Endodermal cell (in vitro differentiated cells): ENCODE measurements at regions not wholly inside any gene's neighbourhood (a gene's known extent, or its start where the extent isn't known, plus 50 kb on each side); places are given as distances from the start of the nearest gene placed in this dataset.

ENCODE experiments used
- DNase-seq: peaks from one replicate; pipeline ENCODE4 v3.0.0-alpha.2; 2017
- H3K27ac ChIP-seq: 2 replicates; pipeline ENCODE4 v1.5.1; 2013; ENCODE audit warnings: mild to moderate bottlenecking, low read depth, low read length, moderate library complexity
- H3K27me3 ChIP-seq: 2 replicates; pipeline ENCODE4 v1.6.1; 2013; ENCODE audit warnings: mild to moderate bottlenecking, low read length, moderate library complexity; ENCODE audit not compliant: insufficient read depth, control insufficient read depth, poor library complexity, severe bottlenecking
- H3K36me3 ChIP-seq: 2 replicates; pipeline ENCODE4 v1.7.0; 2013; ENCODE audit warnings: mild to moderate bottlenecking, low read length, moderate library complexity; ENCODE audit not compliant: control insufficient read depth, insufficient read depth
- H3K4me1 ChIP-seq: one replicate; pipeline ENCODE4 v1.7.0; 2013; ENCODE audit warnings: low read length; ENCODE audit not compliant: control insufficient read depth, insufficient read depth
- H3K4me3 ChIP-seq: 2 replicates; pipeline ENCODE4 v1.5.1; 2013; ENCODE audit warnings: mild to moderate bottlenecking, low read length, moderate library complexity
- H3K9ac ChIP-seq: 2 replicates; pipeline ENCODE4 v1.6.1; 2013; ENCODE audit warnings: mild to moderate bottlenecking, low read length, moderate library complexity; ENCODE audit not compliant: poor library complexity, severe bottlenecking; ENCODE audit errors: extremely low read depth
- H3K9me3 ChIP-seq: 2 replicates; pipeline ENCODE4 v1.6.1; 2013; ENCODE audit warnings: mild to moderate bottlenecking, low read length, moderate library complexity; ENCODE audit not compliant: control insufficient read depth
- H3K27ac Mint-ChIP-seq: 2 replicates; pipeline ENCODE4 v1.8.0; 2020; ENCODE audit warnings: mixed read lengths
- H3K27me3 Mint-ChIP-seq: 2 replicates; pipeline ENCODE4 v1.8.0; 2021; ENCODE audit warnings: mild to moderate bottlenecking, mixed read lengths; ENCODE audit not compliant: insufficient read depth
- H3K36me3 Mint-ChIP-seq: 2 replicates; pipeline ENCODE4 v1.8.0; 2020; ENCODE audit warnings: low read depth, mixed read lengths
- H3K4me1 Mint-ChIP-seq: 2 replicates; pipeline ENCODE4 v1.8.0; 2020; ENCODE audit warnings: mixed read lengths
- H3K4me3 Mint-ChIP-seq: 2 replicates; pipeline ENCODE4 v1.8.0; 2020; ENCODE audit warnings: mild to moderate bottlenecking, moderate library complexity, mixed read lengths
- H3K9me3 Mint-ChIP-seq: 2 replicates; pipeline ENCODE4 v1.8.0; 2020; ENCODE audit warnings: mild to moderate bottlenecking, mixed read lengths
- WGBS, 2 experiments: methylation state at CpG; one replicate each; pipeline versions ENCODE4 v1.1.5 to v1.1.7; 2013; ENCODE audit warnings: missing lambda C conversion rate in 2 of 2, mixed read lengths in 1 of 2; ENCODE audit not compliant: insufficient coverage in 1 of 2, insufficient read length in 1 of 2; 5-methylcytosine and 5-hydroxymethylcytosine counted together
- TF ChIP-seq, protein P1 (sequence below): fragments of 200-600 bp; sonication (generic); conservative IDR thresholded peaks from 2 replicates; pipeline ENCODE4 v1.5.0; 2021; ENCODE audit warnings: antibody characterized with exemption, mild to moderate bottlenecking

DNA sequence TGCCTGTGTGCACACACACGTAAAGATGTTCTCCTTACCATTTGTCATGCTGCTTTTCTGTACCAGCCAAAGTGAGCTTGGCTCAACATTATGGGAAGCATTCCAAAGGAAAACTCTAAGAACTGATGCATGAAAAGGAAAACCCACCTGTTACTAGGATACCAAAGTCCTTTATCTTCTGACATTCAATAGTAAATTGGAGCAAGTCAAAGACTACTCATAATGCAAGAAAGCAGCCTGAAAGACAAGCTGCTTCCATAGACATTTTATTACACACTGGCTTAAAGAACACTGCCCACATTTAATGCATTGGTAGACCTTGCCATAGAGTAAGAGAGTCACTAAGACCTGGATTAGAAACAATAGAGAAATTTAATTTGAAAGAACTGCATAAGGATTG lies 159.0 kb downstream of the LRIG3 start:
- no peak overlapping the region for H3K9ac ChIP-seq
- no peak for DNase-seq
- Mint-ChIP-seq H3K9me3 (no peaks in the 10 kb centered on the region), H3K27ac (no peak overlapping the region), H3K27me3 (peaks cover 3% of the 10 kb centered on the region), H3K4me3 (no peak overlapping the region), H3K4me1 (no peaks in the 10 kb centered on the region), H3K36me3 (no peaks in the 10 kb centered on the region)
- 88 to 92% methylated on average over 1 of the region's 1 CpG for WGBS, 2 experiments
- TF ChIP-seq, protein P1, sequence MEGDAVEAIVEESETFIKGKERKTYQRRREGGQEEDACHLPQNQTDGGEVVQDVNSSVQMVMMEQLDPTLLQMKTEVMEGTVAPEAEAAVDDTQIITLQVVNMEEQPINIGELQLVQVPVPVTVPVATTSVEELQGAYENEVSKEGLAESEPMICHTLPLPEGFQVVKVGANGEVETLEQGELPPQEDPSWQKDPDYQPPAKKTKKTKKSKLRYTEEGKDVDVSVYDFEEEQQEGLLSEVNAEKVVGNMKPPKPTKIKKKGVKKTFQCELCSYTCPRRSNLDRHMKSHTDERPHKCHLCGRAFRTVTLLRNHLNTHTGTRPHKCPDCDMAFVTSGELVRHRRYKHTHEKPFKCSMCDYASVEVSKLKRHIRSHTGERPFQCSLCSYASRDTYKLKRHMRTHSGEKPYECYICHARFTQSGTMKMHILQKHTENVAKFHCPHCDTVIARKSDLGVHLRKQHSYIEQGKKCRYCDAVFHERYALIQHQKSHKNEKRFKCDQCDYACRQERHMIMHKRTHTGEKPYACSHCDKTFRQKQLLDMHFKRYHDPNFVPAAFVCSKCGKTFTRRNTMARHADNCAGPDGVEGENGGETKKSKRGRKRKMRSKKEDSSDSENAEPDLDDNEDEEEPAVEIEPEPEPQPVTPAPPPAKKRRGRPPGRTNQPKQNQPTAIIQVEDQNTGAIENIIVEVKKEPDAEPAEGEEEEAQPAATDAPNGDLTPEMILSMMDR: no peak
- no peaks in the 10 kb centered on the region for H3K36me3 ChIP-seq
- no peaks in the 10 kb centered on the region for H3K4me1 ChIP-seq
- H3K4me3 ChIP-seq: no peak overlapping the region
- no peaks in the 10 kb centered on the region for H3K9me3 ChIP-seq
- no peak overlapping the region for H3K27ac ChIP-seq
- no peaks in the 10 kb centered on the region for H3K27me3 ChIP-seq

DNA sequence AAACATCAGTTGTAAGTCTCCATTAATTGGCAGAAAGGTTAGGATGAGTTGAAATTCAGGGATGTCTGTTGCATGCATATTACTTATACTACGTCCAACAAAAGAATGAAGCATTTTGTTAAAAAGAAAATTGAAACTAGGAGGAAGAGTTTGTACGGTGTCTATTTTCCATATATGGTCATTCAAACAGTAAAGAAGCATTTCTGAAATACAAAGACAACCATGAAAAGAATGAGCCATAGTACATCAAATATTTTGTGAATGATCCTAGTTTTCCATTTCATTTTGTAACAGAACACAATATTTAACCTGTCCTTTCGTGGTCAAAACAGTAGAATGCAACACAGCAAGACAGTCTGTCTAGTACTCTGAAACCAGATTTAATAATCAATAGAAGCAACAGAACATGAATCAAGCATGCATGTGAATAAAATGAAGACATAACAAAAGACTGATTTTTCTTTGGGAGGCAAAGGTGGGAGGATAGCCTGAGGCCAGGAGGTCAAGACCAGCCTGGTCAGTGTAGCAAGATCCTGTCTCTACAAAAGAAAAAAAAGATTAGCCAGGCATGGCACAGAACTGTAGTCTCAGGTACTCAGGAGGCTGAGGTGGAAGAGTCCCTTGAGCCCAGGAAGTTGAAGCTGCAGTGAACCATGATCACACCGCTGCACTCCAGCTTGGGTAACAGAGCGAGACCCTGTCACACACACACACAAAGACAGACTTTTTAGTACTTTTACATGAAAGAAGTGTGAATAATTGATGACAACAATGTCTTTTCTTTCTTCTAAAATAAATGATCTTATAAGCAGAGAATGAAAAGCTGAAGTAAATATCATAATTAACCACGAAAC lies 156.0 kb downstream of the LRIG3 start:
- 70% methylated on average over 4 of the region's 6 CpGs; no CpG with 5 or more reads in 1 of the 2 experiments for WGBS, 2 experiments
- H3K4me1 Mint-ChIP-seq: no peaks in the 10 kb centered on the region
- Histone ChIP-seq H3K4me1 (no peaks in the 10 kb centered on the region), H3K9ac (no peak overlapping the region), H3K27me3 (no peaks in the 10 kb centered on the region), H3K27ac (no peak overlapping the region), H3K36me3 (no peaks in the 10 kb centered on the region), H3K9me3 (peaks cover 5% of the 10 kb centered on the region), H3K4me3 (no peak overlapping the region)
- H3K9me3 Mint-ChIP-seq: peaks cover 9% of the 10 kb centered on the region
- peaks cover 3% of the 10 kb centered on the region for H3K27me3 Mint-ChIP-seq
- DNase-seq: no peak
- TF ChIP-seq, protein P1: no peak
- H3K27ac Mint-ChIP-seq: no peak overlapping the region
- no peak overlapping the region for H3K4me3 Mint-ChIP-seq
- no peaks in the 10 kb centered on the region for H3K36me3 Mint-ChIP-seq

DNA sequence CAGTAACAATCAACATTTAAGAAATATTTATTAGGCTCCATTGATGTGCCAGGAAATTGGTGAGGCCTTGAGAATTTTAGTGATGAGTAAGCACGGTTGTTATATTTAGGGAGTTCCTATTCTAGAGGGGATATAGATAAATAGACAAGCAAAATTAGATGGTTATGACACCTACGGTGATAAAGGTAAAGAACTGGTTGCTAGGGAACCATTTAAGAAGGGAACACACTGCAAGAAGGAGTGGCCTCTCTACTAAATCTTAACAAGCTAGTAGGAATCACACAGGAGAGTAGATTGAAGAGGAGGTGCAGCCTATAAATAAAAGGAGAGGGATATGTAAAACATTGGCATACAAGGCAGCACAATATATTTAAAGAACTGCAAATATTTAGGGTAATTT lies 155.2 kb downstream of the LRIG3 start:
- H3K36me3 ChIP-seq: no peaks in the 10 kb centered on the region
- no peaks in the 10 kb centered on the region for H3K27me3 ChIP-seq
- H3K4me3 Mint-ChIP-seq: no peak overlapping the region
- peaks cover 10% of the 10 kb centered on the region for H3K9me3 Mint-ChIP-seq
- no peak overlapping the region for H3K27ac ChIP-seq
- peaks cover 3% of the 10 kb centered on the region for H3K27me3 Mint-ChIP-seq
- no peaks in the 10 kb centered on the region for H3K4me1 ChIP-seq
- no peak for DNase-seq
- no peaks in the 10 kb centered on the region for H3K4me1 Mint-ChIP-seq
- H3K9me3 ChIP-seq: peaks cover 5% of the 10 kb centered on the region
- H3K4me3 ChIP-seq: no peak overlapping the region
- H3K27ac Mint-ChIP-seq: no peak overlapping the region
- TF ChIP-seq, protein P1: no peak
- 87 to 89% methylated on average over 2 of the region's 2 CpGs for WGBS, 2 experiments
- no peak overlapping the region for H3K9ac ChIP-seq
- no peaks in the 10 kb centered on the region for H3K36me3 Mint-ChIP-seq
